Dermis microvascular lymphatic vessel endothelial cell (primary cell): ENCODE measurements at regions not wholly inside any gene's neighbourhood (a gene's known extent, or its start where the extent isn't known, plus 50 kb on each side); places are given as distances from the start of the nearest gene placed in this dataset.

Source experiments
- DNase-seq, 2 donors: peaks; one replicate each; pipeline versions ENCODE4 v3.0.0 to v3.0.0-alpha.2; 2010; ENCODE audit warnings: low read depth in 2 of 2

GRCh38 chr20:63087236-63087871 lies 80.6 kb upstream of the BHLHE23 start:
- no peak for DNase-seq

DNA sequence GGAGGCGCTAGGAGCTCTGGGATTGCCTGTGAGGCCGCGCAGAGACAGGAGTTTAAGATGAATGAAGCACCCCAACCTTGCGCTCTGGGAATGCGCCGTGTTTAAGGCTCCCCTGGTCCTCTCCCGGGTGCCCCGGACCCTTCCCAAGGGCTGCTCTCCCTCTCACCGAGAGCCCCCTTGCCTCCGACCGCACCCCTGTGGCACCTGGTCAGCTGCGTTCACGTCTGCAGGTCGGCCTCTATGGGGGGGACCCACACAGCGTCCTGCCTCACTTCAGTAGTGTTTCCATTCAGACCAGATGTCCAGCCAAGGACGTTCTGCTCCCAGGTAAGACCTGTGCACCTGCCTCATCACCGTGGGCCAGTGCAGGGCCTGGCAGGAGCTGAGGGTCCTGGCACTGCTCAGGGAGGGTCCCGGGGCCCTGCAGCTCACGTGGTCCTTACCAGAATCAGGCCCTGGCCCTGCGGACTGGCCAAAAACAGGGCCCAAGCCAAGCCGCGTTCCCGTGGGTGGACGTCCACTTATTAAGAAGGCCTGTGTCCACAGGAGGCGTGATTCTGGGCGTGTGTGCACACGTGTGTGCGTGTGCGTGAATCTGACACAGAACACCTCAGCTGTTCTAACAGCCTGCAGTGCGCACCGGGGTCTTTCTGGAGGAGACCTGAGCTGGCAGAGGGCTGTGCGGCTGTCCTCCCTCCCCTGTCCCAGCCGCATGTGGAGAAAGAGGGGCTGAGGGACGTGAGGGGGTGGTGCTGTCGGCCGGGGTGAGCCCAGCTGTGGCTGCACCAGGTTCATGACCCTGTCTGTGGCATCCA lies 79.9 kb upstream of the BHLHE23 start:
- no peak for DNase-seq

GRCh38 chr20:63085151-63085861 lies 78.5 kb upstream of the BHLHE23 start:
- DNase-seq: no peak

DNA sequence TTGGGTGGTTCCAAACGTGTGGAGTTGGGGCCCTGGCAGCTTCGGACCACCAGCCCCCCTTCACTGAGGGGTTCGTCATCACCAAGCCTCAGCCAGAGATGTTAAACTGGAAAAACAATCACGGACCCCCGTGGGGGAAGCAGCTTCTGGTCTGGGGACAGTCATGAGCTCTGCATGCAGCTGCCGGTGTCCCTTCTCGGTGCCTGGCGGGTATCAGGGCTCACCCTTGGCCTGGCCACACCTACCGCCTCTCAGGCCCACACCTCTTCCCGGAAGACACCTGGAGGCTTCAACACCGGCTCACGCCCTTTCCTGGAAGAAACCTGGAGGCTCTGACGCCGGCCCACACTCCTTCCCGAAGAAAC lies 77.8 kb upstream of the BHLHE23 start:
- no peak for DNase-seq

DNA sequence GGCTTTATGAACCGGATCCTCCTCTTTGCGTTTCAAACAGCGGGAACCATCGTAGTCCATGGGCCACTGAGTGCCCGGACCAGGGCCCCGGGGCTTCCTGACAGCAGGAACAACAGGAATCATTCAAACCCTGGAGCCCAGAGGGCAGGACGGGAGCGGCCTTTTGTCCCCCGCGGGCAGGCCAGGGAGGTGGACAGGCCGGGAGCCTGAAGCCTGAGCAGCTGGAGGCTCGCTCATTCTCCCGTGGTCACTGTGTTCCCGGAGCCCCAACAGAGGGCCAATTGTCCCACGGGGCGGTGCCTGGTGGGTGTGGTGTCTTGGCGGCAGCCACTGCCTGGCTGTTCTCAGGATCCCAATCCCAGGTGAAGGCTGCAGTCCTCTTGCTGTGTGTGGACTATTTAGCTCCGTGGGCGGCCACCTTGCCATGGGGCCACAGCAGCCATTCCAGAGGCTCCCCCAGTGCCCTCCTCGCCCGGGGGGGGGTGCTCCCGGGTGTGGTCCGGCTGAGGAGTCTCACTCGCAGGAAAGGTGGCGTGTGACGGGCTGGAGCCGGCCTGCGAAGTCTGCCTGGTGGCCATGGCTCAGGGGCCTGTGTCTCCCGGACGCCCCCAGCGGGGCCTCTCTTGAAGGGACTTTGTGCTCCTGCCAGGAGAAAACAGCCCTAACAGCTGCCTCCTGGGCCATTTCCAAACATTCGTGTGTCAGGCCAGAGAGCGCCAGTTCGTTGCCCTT lies 77.2 kb upstream of the BHLHE23 start:
- no peak for DNase-seq

GRCh38 chr20:63082939-63083735 lies 76.4 kb upstream of the BHLHE23 start:
- DNase-seq: no peak

- peak; percentile 15 to 43 for DNase-seq
Observed at GRCh38 chr20:63082308-63082938, 75.7 kb upstream of the BHLHE23 start.

GRCh38 chr20:63081831-63082230 lies 75.1 kb upstream of the BHLHE23 start:
- no peak for DNase-seq

GRCh38 chr20:63081351-63081750 lies 74.6 kb upstream of the BHLHE23 start:
- DNase-seq: no peak

- DNase-seq: no peak
Observed at GRCh38 chr20:63080811-63081210, 74.0 kb upstream of the BHLHE23 start.

DNA sequence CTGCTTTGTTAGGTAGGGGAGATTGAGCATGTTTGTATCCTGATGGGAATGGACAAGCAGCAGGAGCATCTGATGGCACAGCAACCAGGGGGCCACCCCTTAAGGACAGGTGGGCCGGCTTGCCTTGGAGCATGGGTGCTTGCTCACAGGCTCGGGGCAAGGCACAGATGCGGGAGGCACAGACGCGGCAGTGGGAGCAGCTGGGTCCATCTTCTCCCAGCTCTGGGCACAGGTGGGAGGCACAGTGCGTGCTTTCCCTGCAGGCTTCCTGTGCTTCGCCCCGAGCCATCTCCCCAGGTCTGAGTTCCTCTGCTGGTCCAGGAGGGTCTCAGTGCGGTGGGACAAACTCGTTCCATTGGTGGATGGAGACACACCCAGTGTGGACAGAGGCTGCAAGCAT lies 73.6 kb upstream of the BHLHE23 start:
- no peak for DNase-seq

- DNase-seq: no peak
Observed at GRCh38 chr20:63079971-63080370, 73.2 kb upstream of the BHLHE23 start.

- DNase-seq: no peak
Observed at GRCh38 chr20:63077705-63078104, 70.9 kb upstream of the BHLHE23 start.

- no peak for DNase-seq
Observed at GRCh38 chr20:63076421-63076820, 69.7 kb upstream of the BHLHE23 start.

DNA sequence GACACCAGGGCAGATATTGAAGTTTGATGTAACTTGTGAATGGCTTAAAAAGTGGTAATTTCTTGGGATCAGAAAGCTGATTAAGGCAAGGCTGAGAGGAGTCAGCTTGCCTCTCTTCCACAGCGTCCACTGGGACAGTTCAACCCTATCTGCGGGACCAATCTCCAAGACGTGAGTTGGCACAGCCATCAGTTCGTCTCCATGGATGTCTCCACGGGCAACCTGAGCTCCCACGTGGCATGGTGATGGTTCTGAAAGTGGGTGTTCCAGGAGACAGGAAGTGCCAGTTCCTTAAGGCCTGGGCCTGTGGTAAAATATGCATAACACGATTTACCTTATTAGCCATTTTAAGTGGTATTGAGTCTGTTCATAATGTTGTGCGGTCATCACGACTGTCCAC lies 67.9 kb upstream of the BHLHE23 start:
- DNase-seq: no peak

- DNase-seq: no peak
Observed at GRCh38 chr20:63074182-63074581, 67.4 kb upstream of the BHLHE23 start.

- no peak for DNase-seq
Observed at GRCh38 chr20:63073738-63074065, 66.9 kb upstream of the BHLHE23 start.

- DNase-seq: no peak
Observed at GRCh38 chr20:63072991-63073737, 66.4 kb upstream of the BHLHE23 start.

GRCh38 chr20:63072231-63072791 lies 65.5 kb upstream of the BHLHE23 start:
- DNase-seq: no peak
